ENCODE measurements at regions not wholly inside any gene's neighbourhood (a gene's known extent, or its start where the extent isn't known, plus 50 kb on each side); places are given as distances from the start of the nearest gene placed in this dataset.

DNA sequence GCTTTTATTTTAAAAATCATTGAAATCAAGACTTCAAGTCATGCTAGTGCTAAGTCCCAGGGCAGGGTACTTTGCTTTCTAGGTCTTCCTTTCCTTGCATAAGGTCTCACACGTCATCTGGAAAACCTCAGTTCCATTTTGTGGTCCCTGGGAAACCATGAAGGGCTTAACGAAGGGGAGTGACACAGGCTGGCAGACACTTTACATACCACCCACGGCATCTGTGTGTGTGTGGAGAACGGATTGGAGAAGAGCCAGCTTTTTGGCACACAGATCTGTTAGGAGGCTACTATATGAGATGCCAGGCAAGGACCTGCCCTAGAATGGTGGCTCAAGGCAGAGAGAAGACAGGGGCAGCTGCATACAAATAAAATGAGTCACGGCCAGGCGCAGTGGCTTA, 107.5 kb upstream of the NSMCE3 start:
- no peak for DNase-seq (ENCODE audit: low read depth in 3 of 3)

DNA sequence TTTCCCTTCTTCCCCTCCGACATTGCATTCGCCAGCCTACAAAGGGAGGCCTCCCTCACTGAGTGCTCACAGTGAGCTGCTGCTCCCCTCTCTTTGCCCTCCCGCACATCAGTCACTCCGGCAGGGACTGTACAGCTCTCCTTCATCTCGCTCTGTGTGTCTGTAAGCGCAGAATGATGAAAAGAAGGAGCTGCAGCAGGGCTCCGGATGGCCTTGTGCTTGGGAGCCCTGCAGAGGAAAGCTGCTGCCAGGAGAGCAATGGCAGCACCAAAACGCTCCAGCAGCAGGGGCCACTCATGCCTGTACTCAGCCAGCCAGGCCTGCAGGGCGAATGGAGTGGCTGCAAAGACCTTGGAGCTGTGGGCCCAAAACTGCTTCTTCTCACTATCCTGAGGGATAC, 107.0 kb upstream of the NSMCE3 start:
- no peak for DNase-seq (ENCODE audit: low read depth in 3 of 3)

DNA sequence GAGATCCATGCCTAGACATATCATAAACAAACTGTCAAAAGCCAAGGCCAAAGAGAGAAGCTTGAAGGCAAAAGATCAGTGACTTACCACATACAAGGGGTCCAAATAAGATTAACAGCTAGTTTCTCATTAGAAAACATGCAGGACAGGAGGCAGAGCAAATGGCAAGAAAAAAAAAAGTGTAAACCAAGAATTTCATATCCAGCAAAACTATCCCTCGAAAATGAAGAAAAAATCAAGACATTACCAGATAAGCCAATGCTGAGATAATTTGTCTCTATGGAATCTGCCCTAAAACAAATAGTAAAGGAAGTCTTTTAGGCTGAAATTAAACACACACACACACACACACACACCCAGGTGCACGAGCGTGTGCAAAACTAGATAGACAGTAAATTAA, 99.6 kb upstream of the NSMCE3 start:
- DNase-seq (ENCODE audit: low read depth in 3 of 3): no peak

DNA sequence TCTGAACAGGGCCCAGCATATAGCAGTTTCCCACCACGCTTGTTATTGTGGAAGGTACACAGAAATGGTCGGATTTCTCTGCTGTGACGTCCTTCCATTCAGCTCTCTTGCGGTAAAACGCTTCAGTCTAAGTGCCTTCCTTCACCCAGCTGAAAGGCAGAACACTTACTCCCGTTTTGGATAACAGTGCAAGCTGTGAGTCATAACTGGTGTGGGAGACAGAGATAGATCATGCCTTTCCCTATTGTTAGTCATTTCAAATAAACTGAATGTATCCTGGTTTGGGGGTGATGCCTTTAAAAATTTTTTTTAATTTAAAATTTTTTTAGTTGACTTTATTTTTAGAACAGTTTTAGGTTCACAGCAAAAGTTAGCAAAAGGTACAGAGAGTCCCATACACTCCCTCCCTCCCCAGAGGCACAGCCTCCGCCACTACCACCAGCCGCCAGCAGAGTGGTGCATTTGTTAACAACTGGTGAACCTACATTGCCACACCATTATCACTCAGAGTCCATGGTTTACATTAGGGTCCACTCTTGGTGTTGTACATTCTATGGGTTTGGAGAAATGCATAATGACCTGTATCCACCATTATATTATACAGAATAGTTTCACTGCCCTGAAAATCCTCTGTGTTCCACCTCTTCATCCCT, 94.9 kb upstream of the NSMCE3 start:
- no peak for DNase-seq (ENCODE audit: low read depth in 3 of 3)

DNA sequence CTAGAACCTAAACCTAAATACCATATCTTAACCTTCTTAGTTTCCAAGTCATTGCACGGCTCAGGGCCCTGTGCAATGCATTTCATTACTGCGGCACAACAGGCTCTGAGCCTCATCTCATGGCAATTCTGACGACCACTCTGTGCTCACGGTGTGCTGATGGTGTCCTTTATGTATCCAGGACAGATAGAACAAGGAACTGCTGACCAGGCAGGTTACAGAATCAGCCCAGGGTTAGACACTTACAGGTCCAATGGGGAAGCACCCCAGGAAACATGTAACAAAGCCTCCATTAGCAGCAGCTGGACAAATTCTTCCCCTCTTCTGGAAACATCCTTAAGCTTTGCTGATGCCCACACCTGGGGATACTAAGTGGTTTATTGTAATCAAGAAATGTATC, 91.9 kb upstream of the NSMCE3 start:
- no peak for DNase-seq (ENCODE audit: low read depth in 3 of 3)

DNA sequence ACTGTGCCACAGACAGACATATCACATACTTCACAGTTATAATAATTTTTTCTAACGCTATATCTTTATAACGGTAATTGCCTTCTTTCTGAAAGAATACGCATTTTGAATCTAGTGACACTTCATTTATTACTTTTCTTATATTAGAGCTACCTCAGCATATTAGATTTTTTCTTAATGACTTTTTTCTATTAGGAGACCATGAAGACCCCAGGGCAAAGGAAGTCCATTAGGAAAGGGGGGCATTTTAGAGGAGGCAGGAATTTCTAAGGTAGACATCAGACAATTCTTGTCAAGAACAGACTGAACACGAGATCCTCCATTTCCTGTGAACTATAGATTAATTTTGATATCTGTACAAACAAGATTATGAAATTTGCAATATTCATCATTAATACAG, 90.5 kb upstream of the NSMCE3 start:
- DNase-seq (ENCODE audit: low read depth in 3 of 3): no peak

DNA sequence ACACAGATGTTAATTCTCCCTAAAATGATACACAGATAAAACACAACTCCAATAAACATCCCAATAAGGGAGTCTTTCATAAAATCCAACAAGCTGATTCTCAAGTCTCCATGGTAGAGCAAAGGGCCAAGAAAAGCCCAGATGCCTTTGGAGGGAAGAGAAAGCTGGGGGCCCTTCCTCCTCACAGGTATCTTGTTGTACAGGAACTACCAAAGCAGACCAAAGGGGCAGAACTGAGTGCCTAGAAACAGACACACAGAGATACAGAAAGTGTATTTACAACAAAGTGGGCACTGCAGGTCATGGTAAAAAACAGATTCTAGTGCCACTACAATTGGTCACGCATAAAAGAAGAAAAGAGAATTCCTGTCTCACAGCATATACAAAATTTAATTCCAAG, 87.2 kb upstream of the NSMCE3 start:
- no peak for DNase-seq (ENCODE audit: low read depth in 3 of 3)

DNA sequence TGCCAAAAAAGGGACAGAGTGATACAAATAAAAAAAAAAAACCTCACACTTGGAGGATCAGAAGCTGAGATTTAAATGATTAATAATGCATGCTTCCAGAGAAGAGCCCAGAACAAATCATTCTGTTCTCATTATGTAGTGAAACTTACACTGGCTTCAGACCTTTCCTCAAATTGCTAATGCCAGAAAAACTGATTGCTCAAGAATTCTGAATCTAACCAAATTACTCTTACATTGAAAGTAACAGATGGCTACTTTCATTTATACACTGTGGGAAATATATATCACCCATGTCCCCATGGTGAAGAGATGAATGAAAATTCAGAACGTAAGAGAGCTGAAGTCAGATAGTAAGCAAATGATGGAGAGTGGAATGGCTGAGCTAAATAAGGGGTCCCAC, 85.9 kb upstream of the NSMCE3 start:
- no peak for DNase-seq (ENCODE audit: low read depth in 3 of 3)

DNA sequence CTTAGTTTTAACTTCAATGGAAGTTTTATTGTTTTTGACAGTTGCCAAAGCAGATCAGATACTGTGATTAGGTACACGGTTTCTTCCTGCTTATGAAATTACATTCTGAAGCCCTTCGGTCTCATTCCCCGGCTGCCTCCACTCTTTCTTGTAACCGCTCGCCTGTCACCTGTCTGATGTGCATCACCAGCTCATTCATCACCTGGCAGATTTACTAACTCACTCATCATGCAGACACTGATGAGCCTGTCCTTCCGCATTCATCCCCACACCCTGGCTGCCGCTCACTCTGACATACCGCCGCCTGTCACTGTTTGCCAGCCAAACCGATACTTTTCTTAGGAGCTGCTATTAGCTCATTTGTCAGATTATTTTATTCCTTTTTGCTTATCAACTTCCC, 82.8 kb upstream of the NSMCE3 start:
- DNase-seq (ENCODE audit: low read depth in 3 of 3): no peak

DNA sequence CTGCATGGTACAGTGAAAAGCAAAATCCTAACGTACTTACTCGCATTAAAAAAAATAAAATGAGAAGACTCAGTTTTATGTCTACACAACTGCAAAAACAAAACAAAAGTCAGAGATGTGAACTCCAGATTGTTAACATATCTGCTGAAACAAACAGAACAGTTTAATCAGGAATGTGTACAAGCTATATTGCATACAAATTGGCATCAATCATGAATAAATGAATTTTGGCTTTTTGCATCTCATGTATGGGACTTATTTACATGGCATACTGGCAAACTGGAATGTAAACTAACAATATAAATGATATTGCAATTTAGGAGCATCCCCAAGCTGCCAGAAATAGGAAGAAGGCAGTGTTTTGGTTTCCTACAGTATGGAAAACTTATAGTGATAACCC, 79.6 kb upstream of the NSMCE3 start:
- DNase-seq (ENCODE audit: low read depth in 3 of 3): no peak

DNA sequence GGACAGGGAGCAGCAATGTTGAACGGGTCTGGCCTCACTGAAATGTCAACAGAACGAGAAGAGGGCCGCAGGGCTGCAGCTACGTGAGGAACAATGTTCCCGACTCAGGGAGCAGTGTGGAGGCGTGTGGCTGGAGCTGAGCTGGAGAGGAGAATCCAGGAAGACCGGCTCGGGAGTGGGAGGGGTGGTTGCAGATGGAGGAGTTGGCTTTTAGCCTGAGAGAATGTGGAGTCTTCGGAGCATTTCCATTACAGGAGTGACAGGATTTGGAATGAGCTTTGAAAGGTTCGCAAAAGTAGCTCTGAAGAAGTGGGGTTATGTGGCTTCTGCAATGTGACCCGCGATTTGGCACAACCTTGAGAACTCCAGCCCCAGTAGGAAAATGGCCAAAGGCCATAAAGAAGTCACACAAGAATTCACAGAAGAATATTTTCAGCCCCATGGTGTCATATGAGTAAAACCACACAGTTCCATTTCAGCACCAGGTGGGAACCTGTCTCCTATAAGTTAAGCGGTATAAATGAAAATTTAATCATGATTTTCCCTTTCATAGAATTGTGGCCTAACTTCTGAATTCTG, 78.8 kb upstream of the NSMCE3 start:
- no peak for DNase-seq (ENCODE audit: low read depth in 3 of 3)

DNA sequence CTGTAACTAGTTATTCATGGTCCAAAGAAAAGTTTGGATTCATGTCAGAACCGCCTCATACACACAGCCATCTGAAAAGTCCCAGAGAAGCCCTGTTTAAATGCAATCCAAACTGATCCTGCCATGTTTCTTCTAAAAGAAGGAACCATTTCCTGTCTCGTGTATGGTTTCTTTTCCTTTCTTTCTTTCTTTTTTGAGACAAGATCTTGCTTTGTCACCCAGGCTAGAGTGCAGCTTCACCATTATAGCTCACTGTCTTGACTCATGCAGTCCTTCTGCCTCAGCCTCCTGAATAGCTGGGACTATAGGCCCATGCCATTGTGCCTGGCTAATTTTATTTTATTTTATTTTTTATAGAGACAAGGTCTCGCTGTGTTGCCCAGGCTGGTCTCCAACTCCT, 77.4 kb upstream of the NSMCE3 start:
- no peak for DNase-seq (ENCODE audit: low read depth in 3 of 3)

DNA sequence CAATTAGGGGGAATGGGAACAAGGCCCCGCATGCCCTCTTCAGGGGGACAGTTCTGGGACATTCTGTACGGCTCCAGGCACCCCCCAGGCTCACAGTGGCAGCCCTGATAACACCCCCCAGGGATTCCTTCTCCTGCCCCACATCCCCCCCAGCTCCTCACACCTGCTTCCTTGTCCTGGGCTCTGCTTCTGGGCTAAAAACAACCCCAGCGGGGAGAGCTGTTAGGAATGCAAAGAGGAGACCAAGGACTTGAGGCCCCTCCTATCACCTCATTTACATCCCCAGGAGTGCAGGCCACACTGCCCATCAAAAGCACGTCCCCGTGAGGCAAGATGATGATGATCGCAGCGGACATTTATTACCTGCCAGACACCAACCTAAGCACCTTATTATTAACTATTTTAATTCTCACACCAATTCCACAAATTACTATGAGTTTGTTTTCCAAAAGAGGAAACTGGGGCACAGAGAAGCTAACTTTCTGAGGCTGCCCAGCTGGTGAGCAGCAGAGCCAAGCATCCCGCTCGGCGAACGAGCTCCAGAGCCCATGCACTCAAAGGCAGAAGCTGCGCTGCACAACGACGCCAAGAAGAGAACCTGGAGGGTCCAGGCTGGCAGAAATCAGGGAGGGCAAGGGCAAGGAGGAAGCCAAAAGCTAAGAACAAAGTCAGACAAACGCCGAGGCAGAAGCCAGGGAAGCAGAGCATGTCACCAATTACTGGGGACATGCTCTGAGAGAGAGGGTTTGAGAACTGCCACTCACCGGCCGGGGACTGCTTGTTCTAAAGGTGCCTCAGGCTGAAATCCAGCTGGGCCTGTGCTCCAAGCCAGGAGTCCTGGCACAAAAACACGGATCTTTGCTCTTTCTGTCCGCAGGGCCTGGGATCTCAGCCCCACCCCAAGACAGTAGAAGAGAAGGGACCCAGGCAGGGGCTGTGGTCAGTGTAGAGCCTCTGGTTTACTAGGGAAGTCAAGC, 76.2 kb upstream of the NSMCE3 start:
- no peak for DNase-seq (ENCODE audit: low read depth in 3 of 3)

DNA sequence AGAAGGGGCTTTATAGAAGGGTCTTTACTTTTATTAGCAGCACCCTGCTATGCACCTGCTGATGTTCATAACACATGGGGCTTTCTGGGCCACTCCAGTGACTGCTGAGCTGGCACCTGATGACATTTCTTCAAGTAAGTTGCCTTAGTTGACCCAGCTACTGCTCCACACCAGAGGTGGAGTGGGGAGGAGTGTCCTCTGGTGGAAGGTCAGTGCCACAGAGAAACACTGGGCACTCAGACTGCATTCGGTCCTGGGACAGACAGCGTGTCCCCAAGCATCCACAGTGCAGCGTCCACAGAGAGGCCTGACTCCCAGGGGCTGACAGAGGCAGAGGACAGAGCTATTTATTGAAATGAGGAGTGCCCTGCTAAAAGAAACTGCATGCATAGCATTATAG, 74.9 kb upstream of the NSMCE3 start:
- no peak for DNase-seq (ENCODE audit: low read depth in 3 of 3)

DNA sequence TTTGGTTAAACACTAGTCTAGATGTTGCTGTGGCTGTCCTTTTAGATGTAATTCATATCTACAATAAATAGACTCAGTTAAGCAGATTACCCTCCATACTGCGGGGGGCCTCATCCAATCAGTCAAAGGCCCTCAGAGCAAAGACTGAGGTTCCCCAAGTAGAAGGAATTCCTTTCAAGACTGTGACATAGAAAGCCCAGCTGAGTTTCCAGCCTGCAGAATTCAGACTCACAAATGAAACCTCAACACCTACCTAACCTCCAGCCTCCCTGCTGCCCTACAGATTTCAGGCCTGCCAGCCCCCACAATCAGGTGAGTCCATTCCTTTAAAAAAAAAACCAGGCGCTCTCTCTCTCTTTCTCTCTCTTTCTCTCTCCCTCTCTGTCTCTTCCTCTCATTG, 73.6 kb upstream of the NSMCE3 start:
- no peak for DNase-seq (ENCODE audit: low read depth in 3 of 3)

DNA sequence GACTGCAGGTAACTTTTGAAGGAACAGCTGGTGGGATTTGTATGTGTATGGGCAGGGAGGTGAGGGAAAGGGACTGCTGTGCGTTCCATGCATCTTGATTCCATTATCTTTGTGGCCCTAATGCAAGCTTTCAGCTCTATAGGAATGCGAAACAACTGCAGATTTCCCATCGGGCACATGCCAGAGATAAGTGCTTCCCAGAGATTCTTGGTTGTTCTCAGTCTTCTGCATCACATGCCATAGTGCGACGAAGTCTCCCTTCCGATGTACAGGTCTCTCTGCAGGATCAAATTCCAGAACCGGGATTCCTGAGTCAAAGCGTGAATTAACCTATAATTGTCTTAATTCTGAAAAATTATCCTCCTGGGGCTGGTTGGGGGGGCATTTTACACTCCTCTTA, 72.6 kb upstream of the NSMCE3 start:
- DNase-seq (ENCODE audit: low read depth in 3 of 3): no peak

DNA sequence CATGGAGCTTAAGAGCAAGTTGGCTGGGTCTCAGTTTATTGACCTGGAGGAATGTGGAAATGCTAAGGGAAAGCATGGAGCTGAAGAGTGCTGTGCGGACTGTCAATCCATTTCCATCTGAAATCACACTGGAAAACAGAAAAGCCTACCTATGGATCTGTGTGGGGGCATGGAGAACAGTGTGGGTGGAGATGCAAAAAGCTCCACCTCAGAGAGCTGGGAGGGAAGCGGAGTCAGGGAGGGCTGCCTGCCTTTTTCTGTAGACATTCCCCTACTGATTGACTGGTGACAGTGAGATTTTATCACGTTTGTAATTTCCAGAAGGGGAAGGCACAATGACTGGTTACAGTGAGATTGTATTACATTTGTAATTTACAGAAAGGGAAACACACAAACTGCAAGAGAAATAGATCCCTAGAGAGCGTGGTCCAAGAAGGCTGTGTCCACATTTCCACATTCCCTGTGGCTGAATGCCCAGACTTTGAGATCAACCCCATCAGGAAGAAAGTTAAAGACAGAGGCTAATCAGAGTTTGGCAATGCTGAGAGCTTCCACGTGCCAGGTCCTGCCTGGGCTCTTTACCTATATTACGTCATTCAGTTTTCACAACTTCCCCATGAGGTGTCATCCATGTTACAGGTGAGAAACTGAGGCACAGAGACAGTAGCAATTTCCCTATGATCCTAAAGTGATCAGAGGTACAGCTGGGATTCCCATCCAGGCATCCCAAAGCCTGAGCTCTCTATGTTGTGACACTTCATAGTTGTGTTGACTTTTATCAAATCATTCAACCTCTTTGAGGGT, 67.7 kb upstream of the NSMCE3 start:
- no peak for DNase-seq (ENCODE audit: low read depth in 3 of 3)

DNA sequence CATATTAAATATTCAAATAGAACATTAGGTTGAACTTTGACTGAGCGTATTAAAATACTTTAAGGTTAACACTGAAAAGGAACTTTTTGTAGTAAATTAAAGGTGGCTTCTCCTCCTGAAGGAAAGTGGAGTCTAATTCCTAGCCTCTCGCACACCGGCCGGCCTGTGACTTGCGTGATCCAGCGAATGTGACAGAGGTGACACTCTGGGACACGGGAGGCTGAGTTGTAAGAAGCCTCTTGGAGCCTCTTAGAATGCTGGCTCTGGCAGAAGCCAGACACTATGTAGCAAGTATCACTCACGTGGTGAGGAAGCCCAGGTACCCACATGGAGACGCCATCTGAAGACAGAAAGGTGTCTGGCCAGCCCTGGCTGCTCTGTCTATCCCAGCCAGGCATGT, 64.9 kb upstream of the NSMCE3 start:
- DNase-seq (ENCODE audit: low read depth in 3 of 3): no peak

DNA sequence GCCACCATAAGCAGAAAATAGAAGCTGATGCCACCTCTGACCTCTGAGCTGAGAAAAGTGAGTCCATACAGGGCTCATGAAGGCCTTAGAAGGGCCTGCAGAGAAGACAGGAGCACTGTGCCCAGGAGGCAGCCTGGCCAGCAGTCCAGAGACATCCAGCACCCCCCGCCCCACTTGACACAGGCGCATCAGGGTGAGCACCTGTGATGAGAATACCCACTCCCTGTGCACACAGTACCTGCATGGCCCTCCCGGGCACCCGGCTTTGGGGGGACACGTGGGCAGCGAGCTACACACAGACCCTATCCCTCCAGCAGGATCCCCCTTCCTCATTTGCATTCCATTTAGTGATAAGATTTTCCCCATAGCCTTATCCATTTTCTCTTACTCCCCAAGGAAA, 63.6 kb upstream of the NSMCE3 start:
- no peak for DNase-seq (ENCODE audit: low read depth in 3 of 3)

DNA sequence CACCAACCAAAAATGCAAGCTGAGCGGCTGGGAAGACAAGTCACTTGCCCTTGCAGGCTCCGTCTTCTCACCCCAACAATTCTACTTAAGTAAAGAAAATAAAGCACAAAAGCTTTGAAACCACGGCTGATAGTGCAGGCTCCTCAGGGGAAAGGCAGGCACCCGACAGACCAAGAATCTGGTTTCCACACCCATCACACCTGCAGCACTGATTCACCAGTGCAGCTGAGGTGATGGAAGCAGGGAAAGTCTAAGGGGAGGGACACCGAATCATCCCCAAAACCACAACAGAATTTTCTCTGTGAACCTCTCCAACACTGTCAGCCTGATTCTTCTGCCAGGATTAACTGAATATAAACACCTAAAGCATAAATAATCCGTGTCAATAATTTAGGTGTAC, 62.0 kb upstream of the NSMCE3 start:
- DNase-seq (ENCODE audit: low read depth in 3 of 3): no peak

DNA sequence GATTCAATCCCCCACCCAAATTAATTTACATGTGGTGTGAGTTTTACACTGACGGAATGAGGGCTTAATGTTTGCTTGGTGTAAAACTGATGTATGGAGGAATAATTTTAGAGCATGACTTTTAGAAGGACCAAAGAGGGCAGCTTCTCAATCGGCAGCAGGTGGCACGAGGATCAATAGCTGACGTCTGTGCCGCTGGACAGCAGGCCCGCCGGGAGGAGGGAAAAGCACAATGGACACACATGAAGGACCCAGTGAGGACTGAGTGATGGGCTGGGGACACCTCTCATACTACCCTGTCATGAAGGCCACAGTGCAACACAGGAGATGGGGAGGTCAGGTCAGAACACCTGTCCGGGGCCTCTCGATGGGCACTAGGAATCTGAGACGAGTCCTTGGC, 61.4 kb upstream of the NSMCE3 start:
- DNase-seq (ENCODE audit: low read depth in 3 of 3): no peak

DNA sequence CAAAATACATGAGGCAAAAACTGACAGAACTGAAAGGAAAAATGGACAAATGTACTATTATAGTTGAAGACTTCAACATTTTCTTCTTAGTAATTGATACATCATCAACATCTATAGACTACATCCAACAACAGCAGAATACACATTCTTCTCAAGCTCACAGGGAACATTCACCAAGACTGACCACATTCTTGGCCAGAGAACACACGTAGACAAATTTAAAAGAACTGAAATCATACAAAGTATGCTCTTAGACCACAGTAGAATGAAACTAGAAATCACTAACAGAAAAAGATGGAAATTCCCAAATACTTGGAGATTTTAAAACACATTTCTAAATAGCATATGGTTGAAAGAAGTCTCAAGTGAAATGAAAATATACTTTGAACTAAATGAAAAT, 55.1 kb upstream of the NSMCE3 start:
- DNase-seq (ENCODE audit: low read depth in 3 of 3): no peak
